HG03139 (cell line): ENCODE measurements at regions not wholly inside any gene's neighbourhood (a gene's known extent, or its start where the extent isn't known, plus 50 kb on each side); places are given as distances from the start of the nearest gene placed in this dataset.

Source experiments
- ATAC-seq: cut with Tn5 transposase; IDR thresholded peaks from one replicate; pipeline ENCODE4 v1.9.1; 2021; ENCODE audit not compliant: unreplicated experiment

- no peak for ATAC-seq
Measured at GRCh38 chr4:126947536-126947935, 685.2 kb upstream of the INTU start.

GRCh38 chr4:126954537-126955291 lies 678.0 kb upstream of the INTU start:
- ATAC-seq = no peak

GRCh38 chr4:126955292-126956183 lies 677.2 kb upstream of the INTU start:
- no peak for ATAC-seq

GRCh38 chr4:126956184-126956897 lies 676.4 kb upstream of the INTU start:
- ATAC-seq = no peak

- ATAC-seq = no peak
Measured at GRCh38 chr4:126957556-126957955, 675.2 kb upstream of the INTU start.

- ATAC-seq = no peak
Measured at GRCh38 chr4:126957987-126958386, 674.8 kb upstream of the INTU start.

- no peak for ATAC-seq
Measured at GRCh38 chr4:126958482-126958881, 674.3 kb upstream of the INTU start.

- no peak for ATAC-seq
Measured at GRCh38 chr4:126959056-126959745, 673.6 kb upstream of the INTU start.

GRCh38 chr4:126960760-126961159 lies 672.0 kb upstream of the INTU start:
- ATAC-seq = no peak

GRCh38 chr4:126961661-126962060 lies 671.1 kb upstream of the INTU start:
- ATAC-seq = no peak

- ATAC-seq = no peak
Measured at GRCh38 chr4:126965877-126966276, 666.9 kb upstream of the INTU start.

GRCh38 chr4:126969360-126970235 lies 663.2 kb upstream of the INTU start:
- no peak for ATAC-seq

- ATAC-seq = no peak
Measured at GRCh38 chr4:126973201-126973600, 659.6 kb upstream of the INTU start.

GRCh38 chr4:126976850-126977632 lies 655.7 kb upstream of the INTU start:
- no peak for ATAC-seq

- no peak for ATAC-seq
Measured at GRCh38 chr4:126986005-126986404, 646.8 kb upstream of the INTU start.

GRCh38 chr4:126986828-126987227 lies 645.9 kb upstream of the INTU start:
- no peak for ATAC-seq

GRCh38 chr4:126991965-126992364 lies 640.8 kb upstream of the INTU start:
- no peak for ATAC-seq

GRCh38 chr4:126992910-126993309 lies 639.8 kb upstream of the INTU start:
- ATAC-seq = no peak

- no peak for ATAC-seq
Measured at GRCh38 chr4:126993351-126993750, 639.4 kb upstream of the INTU start.
